AG09309 (cell line): ENCODE measurements at regions not wholly inside any gene's neighbourhood (a gene's known extent, or its start where the extent isn't known, plus 50 kb on each side); places are given as distances from the start of the nearest gene placed in this dataset.
"Not testable (repeated sequence)": the region's sequence is repeated elsewhere in the genome, so short reads cannot be mapped to it uniquely, and the experiment has no call there.

Experiments used
- DNase-seq: peaks from one replicate; pipeline ENCODE4 v3.0.0-alpha.2; 2010; ENCODE audit warnings: low read depth
- H3K4me3 ChIP-seq: 2 replicates; pipeline ENCODE4 v1.5.1; 2011; ENCODE audit warnings: mild to moderate bottlenecking, low read depth, low read length, moderate library complexity; ENCODE audit not compliant: control insufficient read depth
- CTCF ChIP-seq: IDR thresholded peaks from 2 replicates; pipeline ENCODE4 v1.5.1; 2011; ENCODE audit warnings: mild to moderate bottlenecking, low read depth, low read length, inconsistent platforms; ENCODE audit not compliant: insufficient read depth, control insufficient read depth; ENCODE audit errors: missing control alignments

GRCh38 chr2:122029945-122030344 is 274.5 kb downstream of the TSN start:
- TF ChIP-seq CTCF, result no peak
- H3K4me3 ChIP-seq, result no peak overlapping the region
- no peak for DNase-seq

- H3K4me3 ChIP-seq, result no peak overlapping the region
- no peak for DNase-seq
- TF ChIP-seq CTCF, result no peak
Measured at GRCh38 chr2:122031544-122032263, 276.3 kb downstream of the TSN start.

DNA sequence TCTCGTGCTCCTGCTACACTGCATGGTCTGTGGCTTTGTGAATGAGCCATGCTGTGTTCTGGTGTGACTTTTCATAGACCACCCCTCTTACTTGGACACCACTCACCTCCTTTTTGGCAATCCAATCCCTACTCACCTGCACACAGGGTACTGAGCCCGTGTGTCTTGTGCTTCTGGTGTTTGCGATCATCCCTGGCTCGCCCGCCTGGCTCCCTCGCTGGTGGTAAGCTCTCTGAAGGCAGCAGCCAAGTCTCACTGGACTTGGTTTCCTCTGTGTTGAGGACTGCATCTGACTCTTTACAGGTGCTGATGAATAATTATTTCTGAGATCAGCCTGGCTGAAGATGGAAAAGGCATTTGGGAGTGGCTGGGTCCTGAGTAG is 276.8 kb downstream of the TSN start:
- DNase-seq, result no peak
- no peak overlapping the region for H3K4me3 ChIP-seq
- TF ChIP-seq CTCF, result no peak

- no peak for TF ChIP-seq CTCF
- H3K4me3 ChIP-seq, result no peak overlapping the region
- no peak for DNase-seq
Measured at GRCh38 chr2:122033778-122034177, 278.3 kb downstream of the TSN start.

- no peak overlapping the region for H3K4me3 ChIP-seq
- no peak for DNase-seq
- no peak for TF ChIP-seq CTCF
Measured at GRCh38 chr2:122034344-122034743, 278.9 kb downstream of the TSN start.

- no peak for TF ChIP-seq CTCF
- no peak for DNase-seq
- no peak overlapping the region for H3K4me3 ChIP-seq
Measured at GRCh38 chr2:122034777-122035176, 279.3 kb downstream of the TSN start.

DNA sequence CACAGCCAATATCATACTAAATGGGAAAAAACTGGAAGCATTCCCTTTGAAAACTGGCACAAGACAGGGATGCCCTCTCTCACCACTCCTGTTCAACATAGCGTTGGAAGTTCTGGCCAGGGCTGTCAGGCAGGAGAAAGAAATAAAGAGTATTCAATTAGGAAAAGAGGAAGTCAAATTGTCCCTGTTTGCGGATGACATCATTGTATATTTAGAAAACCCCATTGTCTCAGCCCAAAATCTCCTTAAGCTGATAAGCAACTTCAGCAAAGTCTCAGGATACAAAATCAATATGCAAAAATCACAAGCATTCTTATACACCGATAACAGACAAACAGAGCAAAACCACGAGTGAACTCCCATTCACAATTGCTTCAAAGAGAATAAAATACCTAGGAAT is 283.4 kb downstream of the TSN start:
- DNase-seq, result not testable (repeated sequence)

More for the DNA sequence above, 283.4 kb downstream of the TSN start:
- not testable (repeated sequence) for H3K4me3 ChIP-seq
